Transverse colon (tissue), 4 donors: ENCODE measurements at regions not wholly inside any gene's neighbourhood (a gene's known extent, or its start where the extent isn't known, plus 50 kb on each side); places are given as distances from the start of the nearest gene placed in this dataset.

Source experiments
- CTCF ChIP-seq, 5 experiments: fragments of 200-600 bp in 3 of 5; fragments of 450-650 bp in 2 of 5; sonication (generic) in 3 of 5; IDR thresholded peaks; 1 replicate in 2 of 5; 2 replicates in 3 of 5; pipeline ENCODE4 v1.5.1; 2016 to 2017; ENCODE audit warnings: antibody characterized with exemption in 5 of 5, inconsistent platforms in 3 of 5, mild to moderate bottlenecking in 2 of 5, moderate library complexity in 1 of 5
- POLR2A ChIP-seq: fragments of 450-650 bp; IDR thresholded peaks from one replicate; pipeline ENCODE4 v1.6.1; 2016; ENCODE audit warnings: antibody characterized with exemption, mild to moderate bottlenecking, moderate library complexity
- POLR2AphosphoS5 ChIP-seq, 3 donors: sonication (generic); formaldehyde crosslinking; IDR thresholded peaks; one replicate each; pipeline ENCODE4 v1.6.1; 2016; ENCODE audit warnings: antibody characterized with exemption in 3 of 3

GRCh38 chrX:69020316-69020715 is 144.9 kb downstream of the PJA1 start:
- TF ChIP-seq POLR2A (no peak), CTCF (IDR thresholded peaks at IDR 0.05) (no peak), POLR2AphosphoS5 (IDR thresholded peaks at IDR 0.05) (no peak)
